ENCODE measurements at regions not wholly inside any gene's neighbourhood (a gene's known extent, or its start where the extent isn't known, plus 50 kb on each side); places are given as distances from the start of the nearest gene placed in this dataset.

DNA sequence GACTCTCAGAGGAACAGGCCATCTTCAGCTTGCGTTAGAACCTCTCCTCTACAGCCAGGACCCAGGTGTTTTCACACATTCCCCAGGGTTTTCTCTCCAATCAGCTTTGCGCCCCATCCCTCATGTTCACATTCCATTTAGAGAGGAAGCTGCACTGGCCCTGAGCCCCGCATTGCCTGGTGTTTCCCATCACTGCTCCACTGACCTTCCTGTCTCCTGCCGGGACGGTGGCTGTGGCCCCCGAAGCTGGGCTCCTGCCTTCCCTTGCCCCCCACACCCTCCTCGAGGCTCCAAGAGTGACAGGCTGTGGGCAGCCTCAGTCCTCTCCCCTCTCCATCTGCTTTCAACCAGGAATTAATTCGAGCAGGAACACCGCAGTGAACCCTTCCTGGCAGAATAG is 357.3 kb downstream of the THBS2 start:
- no peak for DNase-seq

DNA sequence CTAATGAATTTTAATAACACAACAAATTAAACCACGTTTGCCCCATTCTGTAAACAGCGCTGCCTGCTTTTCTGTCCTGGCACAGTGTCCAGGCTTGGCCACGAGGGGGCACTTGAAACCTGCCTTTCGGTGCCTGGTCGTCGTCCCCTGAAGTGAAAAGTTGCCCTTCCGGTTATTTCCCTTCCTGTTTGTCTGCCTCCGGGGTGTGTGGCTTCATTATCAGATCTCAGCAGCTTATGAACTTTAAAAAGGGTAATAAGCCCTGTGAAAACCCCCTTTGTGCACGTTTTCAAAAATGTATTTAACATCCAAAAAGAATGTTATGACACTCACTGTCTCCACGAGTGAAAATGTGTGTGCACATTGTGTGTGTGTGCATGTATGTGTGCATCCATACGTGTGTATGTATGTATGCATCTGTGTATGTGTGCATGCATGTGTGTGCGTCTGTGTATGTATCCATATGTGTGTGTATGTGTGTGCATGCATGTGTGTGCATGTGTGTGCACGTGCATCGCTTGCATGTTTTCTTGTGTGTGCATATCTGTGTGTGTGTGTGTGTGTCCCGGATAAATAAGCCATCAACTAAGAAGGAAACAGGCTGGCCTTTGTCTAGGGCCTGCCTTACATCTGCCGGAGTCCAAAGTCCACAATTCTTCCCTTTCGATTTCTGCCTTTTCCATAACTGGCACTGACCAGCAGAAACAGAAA is 358.4 kb downstream of the THBS2 start:
- peak; percentile 94 for DNase-seq

GRCh38 chr6:168892031-168892430 is 361.6 kb downstream of the THBS2 start:
- DNase-seq, result no peak

DNA sequence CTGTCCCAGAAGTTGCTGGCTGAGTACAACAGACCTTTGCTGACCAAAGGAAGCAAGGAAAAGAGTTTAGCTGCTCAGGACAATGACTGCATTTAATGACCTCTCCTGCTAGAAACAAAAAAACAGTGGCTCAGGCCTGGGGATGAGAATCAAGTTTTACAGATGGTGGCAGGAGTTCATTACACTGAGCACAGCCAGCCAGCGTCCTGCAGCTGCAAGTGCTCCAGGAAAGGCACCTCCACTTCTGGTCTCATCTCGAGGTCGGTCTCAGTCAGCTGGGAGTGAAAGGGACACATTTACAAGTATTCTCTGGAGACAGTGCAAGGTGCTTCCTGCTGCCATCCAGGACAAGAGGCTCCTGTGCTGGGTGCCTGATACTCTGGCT is 362.7 kb downstream of the THBS2 start:
- DNase-seq, result no peak

DNA sequence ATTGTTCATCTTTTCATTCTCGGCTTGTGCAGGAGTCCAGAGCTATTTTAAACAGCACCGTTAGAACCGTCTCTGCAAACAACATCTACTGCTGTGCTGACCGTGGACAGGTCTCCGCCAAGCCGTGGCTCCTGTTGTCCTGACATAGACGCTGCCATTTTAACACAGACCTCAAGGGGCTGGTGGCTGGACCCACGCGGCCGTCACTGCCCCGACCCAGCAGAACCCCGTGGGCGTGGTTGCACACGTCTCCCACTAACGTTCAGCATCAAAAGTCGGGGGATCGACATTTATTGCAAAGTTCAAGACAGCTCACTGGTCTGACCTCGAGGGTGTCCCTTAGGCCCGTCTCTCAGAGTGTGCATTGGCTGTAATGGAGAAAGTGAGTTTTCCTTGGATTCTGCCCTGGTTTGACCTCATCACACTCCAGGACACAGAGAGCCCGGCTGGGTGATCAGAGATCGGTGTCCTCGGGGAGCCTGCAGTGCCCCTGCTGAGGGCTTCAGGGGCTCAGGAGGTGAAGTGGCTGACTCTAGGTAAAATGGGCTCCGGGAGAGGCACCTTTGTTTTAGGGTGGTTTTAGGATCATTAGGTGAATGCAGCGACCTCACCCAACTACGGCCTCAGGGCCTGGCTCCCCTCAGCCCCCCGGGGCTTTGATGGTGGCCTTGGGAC is 363.2 kb downstream of the THBS2 start:
- no peak for DNase-seq

GRCh38 chr6:168888786-168889345 is 364.8 kb downstream of the THBS2 start:
- no peak for DNase-seq

DNA sequence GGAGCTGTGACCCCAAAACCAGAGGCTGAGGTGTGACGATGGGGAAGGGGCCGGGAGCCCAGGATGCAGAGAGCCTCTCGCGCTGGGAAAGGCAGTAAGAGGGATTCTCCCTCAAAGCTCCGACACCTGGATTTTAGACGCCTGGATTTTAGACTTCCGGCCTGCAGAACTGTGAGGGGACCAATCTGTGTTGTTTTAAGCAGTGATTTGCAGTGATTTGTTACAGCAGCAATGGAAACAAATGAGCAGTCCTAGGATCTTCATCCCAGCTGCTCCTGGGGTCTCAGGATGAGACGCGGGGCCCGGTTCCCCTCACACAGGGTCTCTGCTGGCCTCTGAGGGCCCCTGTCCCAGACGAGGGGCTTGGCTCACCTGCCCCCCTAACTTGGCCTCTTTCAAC is 365.5 kb downstream of the THBS2 start:
- DNase-seq, result no peak

- no peak for DNase-seq
These were observed 366.0 kb downstream of the THBS2 start for GRCh38 chr6:168887621-168888020.

GRCh38 chr6:168886964-168887363 is 366.7 kb downstream of the THBS2 start:
- DNase-seq, result no peak

DNA sequence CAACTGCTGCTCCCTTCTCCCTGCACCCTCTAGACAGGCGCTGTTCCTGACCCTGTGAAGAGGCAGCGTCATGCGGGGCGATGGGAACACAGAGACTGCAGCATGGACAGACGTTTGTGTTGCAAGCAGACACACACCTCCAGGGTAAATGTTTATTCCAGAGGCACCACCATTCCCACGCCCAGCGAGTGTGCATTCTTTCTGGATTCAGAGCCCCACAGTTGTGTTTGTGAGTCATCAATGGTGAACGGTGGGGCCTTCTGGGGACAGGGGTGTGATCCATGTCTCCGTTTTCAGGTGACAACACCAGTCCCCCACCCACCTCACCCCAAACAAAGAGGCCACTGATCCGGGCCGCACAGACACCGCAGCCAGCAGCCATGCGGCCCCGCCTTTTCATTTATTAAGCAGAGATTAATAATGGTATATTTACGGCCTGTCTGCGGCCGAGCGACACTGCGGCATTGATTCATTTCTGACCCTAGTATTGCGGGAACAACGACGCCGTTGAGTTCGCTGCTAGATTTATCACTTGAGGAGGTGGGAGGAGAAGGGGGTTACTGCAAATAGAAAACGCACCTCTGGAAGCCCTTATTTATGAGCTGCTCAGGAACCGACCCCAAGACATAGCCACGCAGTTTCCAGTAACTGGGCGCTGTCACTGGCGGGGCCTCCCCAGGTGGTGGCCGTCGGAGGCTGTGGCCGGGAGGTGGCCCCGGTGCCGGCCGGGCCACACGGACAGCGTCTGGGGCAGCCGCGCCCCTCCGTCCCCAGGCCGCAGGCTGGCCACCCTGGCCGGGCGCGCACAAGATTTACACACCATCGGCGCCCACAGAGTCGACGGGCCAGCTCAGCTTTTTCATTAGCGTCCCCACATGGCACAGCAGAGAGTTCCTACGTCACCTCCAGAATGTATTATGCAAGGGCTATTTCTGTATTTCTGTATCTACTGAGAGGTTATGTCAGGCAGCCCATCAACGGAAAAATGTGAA is 367.6 kb downstream of the THBS2 start:
- DNase-seq, result no peak

- DNase-seq, result no peak
These were observed 368.4 kb downstream of the THBS2 start for GRCh38 chr6:168885196-168885595.

- DNase-seq, result peak; percentile 76
These were observed 369.0 kb downstream of the THBS2 start for GRCh38 chr6:168884646-168885086.

- DNase-seq, result no peak
These were observed 369.5 kb downstream of the THBS2 start for GRCh38 chr6:168884050-168884645.

DNA sequence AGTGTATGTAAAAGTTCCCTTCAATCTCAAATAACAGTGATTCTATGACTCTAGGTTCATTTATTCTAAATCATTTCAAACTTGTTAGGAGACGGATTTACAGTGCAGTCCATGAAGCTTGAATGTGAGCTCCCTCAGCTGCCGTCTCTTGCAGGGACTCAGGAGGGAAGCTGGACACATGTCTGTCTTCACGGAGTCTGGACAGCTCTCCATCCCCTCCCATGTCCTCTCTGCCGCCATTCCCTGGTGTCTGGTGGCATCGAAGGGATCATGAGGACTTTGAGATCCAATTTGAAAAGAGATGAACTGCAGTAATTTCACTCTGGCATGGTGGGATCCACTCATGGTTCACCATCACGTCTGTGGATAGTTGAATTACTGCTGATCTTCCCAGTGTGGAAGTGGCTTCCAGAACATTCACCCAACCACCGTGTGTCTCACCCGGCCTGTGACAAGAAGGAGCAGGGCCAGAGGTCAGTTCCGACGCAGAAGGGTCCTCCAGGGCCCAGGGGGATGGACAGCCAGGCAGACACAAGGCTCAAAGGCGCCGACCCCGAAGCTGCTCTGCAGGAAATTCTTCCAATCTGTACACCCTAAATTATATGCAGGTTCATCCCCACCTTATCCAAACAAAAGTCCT is 370.1 kb downstream of the THBS2 start:
- DNase-seq, result no peak

GRCh38 chr6:168880271-168880670 is 373.4 kb downstream of the THBS2 start:
- no peak for DNase-seq

DNA sequence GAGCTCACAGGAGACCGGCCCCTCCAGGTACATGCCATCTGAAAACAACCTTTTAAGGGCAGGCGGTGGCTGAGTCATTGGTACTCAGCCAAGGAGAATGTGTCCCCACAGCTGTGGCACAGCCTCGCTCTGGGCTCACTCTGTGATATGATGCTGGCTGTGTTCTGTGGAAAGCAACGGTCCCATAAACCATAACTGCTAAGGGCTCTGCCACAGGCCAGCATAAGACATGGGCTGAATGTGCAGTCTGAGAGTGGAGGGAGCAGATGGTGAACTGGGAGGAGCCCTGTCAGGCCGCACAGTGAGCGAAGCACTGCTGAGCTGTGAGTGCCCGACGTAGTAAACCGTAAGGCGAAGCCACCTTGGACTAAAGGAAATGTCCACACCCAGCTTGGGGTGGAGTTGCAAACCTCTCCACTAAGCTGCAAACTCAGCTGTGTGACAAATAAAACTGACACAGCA is 375.8 kb downstream of the THBS2 start:
- no peak for DNase-seq

GRCh38 chr6:168876956-168877355 is 376.7 kb downstream of the THBS2 start:
- DNase-seq, result no peak

- no peak for DNase-seq
These were observed 377.7 kb downstream of the THBS2 start for GRCh38 chr6:168875811-168876576.

GRCh38 chr6:168874637-168875036 is 379.0 kb downstream of the THBS2 start:
- no peak for DNase-seq

DNA sequence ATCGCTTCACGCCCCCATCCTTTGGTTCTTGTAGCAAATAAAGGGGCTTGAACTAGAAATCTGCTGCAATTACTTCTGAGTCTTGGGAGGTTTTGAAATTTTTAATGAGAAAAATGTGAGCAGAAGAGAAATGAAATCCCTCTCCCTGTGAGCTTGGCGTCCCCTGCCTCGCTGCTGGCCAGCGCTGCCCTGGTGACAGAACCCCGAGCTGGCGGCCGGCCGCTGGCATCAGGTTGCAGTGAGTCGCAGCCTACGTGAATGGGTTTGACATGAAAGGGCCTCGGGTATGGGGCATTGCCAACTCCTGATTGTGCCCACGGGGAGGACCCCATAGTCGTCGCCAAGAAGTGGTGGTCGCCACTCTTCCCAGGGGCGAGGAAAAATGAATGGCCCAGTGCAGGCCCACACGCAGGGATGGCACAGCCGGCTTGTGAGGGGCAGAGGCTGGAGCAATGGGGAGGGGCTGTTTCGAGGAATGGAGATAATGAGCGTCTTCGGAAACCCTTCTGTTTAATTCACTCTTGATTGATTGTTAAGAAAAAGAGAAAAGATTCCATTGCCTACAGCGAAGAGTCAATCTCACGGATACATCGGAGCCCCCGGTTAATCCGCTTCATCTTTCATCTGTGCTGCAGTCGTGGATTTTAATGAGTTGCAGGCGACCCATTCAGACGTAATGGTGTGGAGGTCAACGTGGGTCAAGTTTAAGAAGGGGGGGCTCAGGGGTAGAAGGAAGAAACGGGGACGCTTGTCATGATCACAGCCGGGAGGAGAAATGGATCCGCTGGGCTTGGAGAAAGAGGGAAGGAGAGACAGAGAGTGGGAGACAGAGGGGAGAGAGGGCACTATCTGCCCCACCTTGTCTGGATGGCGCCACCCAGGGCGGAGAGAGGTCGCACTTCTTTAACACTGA is 380.1 kb downstream of the THBS2 start:
- no peak for DNase-seq

Measured in hematopoietic multipotent progenitor cell treated with erythropoietin and hydrocortisone succinate and interleukin-3 and kit ligand, for 4 days (in vitro differentiated cells).